GM18868 (cell line): ENCODE measurements at regions not wholly inside any gene's neighbourhood (a gene's known extent, or its start where the extent isn't known, plus 50 kb on each side); places are given as distances from the start of the nearest gene placed in this dataset.
"Not testable (repeated sequence)": the region's sequence is repeated elsewhere in the genome, so short reads cannot be mapped to it uniquely, and the experiment has no call there.

Experiments
- ATAC-seq: cut with Tn5 transposase; IDR thresholded peaks from one replicate; pipeline ENCODE4 v1.9.1; 2021; ENCODE audit warnings: mild to moderate bottlenecking, moderate library complexity; ENCODE audit not compliant: unreplicated experiment

- no peak for ATAC-seq
Observed at GRCh38 chr4:189780391-189780790, 160.3 kb upstream of the FRG1 start.

- ATAC-seq = no peak
Observed at GRCh38 chr4:189784651-189785050, 156.0 kb upstream of the FRG1 start.

GRCh38 chr4:189785257-189785656, 155.4 kb upstream of the FRG1 start:
- ATAC-seq = no peak

- no peak for ATAC-seq
Observed at GRCh38 chr4:189786447-189786846, 154.2 kb upstream of the FRG1 start.

- ATAC-seq = no peak
Observed at GRCh38 chr4:189787216-189788031, 153.2 kb upstream of the FRG1 start.

- ATAC-seq = peak; percentile 96
Observed at GRCh38 chr4:189792924-189793618, 147.6 kb upstream of the FRG1 start.

GRCh38 chr4:189800545-189801088, 140.1 kb upstream of the FRG1 start:
- ATAC-seq = no peak

GRCh38 chr4:189802884-189803283, 137.8 kb upstream of the FRG1 start:
- ATAC-seq = no peak

GRCh38 chr4:189804894-189805293, 135.8 kb upstream of the FRG1 start:
- no peak for ATAC-seq

GRCh38 chr4:189806506-189806905, 134.2 kb upstream of the FRG1 start:
- no peak for ATAC-seq

- no peak for ATAC-seq
Observed at GRCh38 chr4:189807031-189807430, 133.6 kb upstream of the FRG1 start.

- no peak for ATAC-seq
Observed at GRCh38 chr4:189809241-189809735, 131.4 kb upstream of the FRG1 start.

- ATAC-seq = no peak
Observed at GRCh38 chr4:189809839-189810238, 130.8 kb upstream of the FRG1 start.

- ATAC-seq = not testable (repeated sequence)
Observed at GRCh38 chr4:189810318-189811181, 130.1 kb upstream of the FRG1 start.

GRCh38 chr4:189815404-189816192, 125.1 kb upstream of the FRG1 start:
- ATAC-seq = no peak

GRCh38 chr4:189822326-189822725, 118.3 kb upstream of the FRG1 start:
- no peak for ATAC-seq

- ATAC-seq = no peak
Observed at GRCh38 chr4:189823591-189823990, 117.1 kb upstream of the FRG1 start.

GRCh38 chr4:189825466-189825865, 115.2 kb upstream of the FRG1 start:
- ATAC-seq = no peak

GRCh38 chr4:189826657-189827056, 114.0 kb upstream of the FRG1 start:
- no peak for ATAC-seq

- ATAC-seq = no peak
Observed at GRCh38 chr4:189828081-189828697, 112.5 kb upstream of the FRG1 start.
